B cell (primary cell): ENCODE measurements at regions not wholly inside any gene's neighbourhood (a gene's known extent, or its start where the extent isn't known, plus 50 kb on each side); places are given as distances from the start of the nearest gene placed in this dataset.
"Not testable (repeated sequence)": the region's sequence is repeated elsewhere in the genome, so short reads cannot be mapped to it uniquely, and the experiment has no call there.

Experiments used
- CTCF ChIP-seq: fragments of 200-600 bp; IDR thresholded peaks from one replicate; pipeline ENCODE4 v1.8.0; 2022; ENCODE audit warnings: antibody characterized with exemption, mild to moderate bottlenecking
- EZH2 ChIP-seq: IDR thresholded peaks from 2 replicates; pipeline ENCODE4 v1.6.1; 2012; ENCODE audit warnings: borderline replicate concordance, low read depth, mild to moderate bottlenecking, moderate library complexity, low read length; ENCODE audit not compliant: insufficient read depth, poor library complexity, severe bottlenecking

- TF ChIP-seq CTCF, EZH2: not testable (repeated sequence)
Observed at GRCh38 chr10:48084446-48084845, 84.9 kb upstream of the FAM25C start.
